H1 (cell line): ENCODE measurements at regions not wholly inside any gene's neighbourhood (a gene's known extent, or its start where the extent isn't known, plus 50 kb on each side); places are given as distances from the start of the nearest gene placed in this dataset.

Source experiments
- CTCF ChIA-PET: fragments of 300-600 bp; sonication (Branson Sonifier 250); formaldehyde crosslinking; loops from one replicate; lab custom pipeline; 2021; ENCODE audit not compliant: partially characterized antibody; lab: Charles Lee
- POLR2A ChIA-PET: fragments of 300-600 bp; sonication (Branson Sonifier 250); formaldehyde crosslinking; loops from one replicate; lab custom pipeline; 2021; ENCODE audit warnings: inconsistent platforms; ENCODE audit not compliant: partially characterized antibody; lab: Charles Lee
- DNase-seq, 2 experiments: peaks; one replicate each; pipeline versions ENCODE4 v3.0.0 to v3.0.0-alpha.2; 2010 to 2022; ENCODE audit warnings: low spot score in 2 of 2, low read depth in 1 of 2, mixed read lengths in 1 of 2
- FAIRE-seq: peaks from 2 replicates; lab custom pipeline; 2011; peaks lifted over from hg19 to GRCh38; lab: Jason Lieb, UNC
- H2AFZ ChIP-seq: 2 replicates; pipeline ENCODE4 v1.8.1; 2012; ENCODE audit warnings: low read length, inconsistent platforms
- H2AK5ac ChIP-seq: 2 replicates; pipeline ENCODE4 v1.6.1; 2013; ENCODE audit warnings: low read depth, low read length
- H2BK120ac ChIP-seq: replicated peaks from 2 replicates; pipeline ENCODE3; 2013; ENCODE audit warnings: low read depth, low read length, inconsistent platforms
- H2BK12ac ChIP-seq: 2 replicates; pipeline ENCODE4 v1.6.1; 2013; ENCODE audit warnings: low read depth, low read length
- H2BK15ac ChIP-seq: 2 replicates; pipeline ENCODE4 v1.6.1; 2013; ENCODE audit warnings: low read length
- H2BK20ac ChIP-seq: 2 replicates; pipeline ENCODE4 v1.6.1; 2013; ENCODE audit warnings: low read length
- H2BK5ac ChIP-seq: 2 replicates; pipeline ENCODE4 v1.6.1; 2013; ENCODE audit warnings: low read depth, low read length
- H3K14ac ChIP-seq: 2 replicates; pipeline ENCODE4 v1.6.1; 2013; ENCODE audit warnings: inconsistent platforms; ENCODE audit not compliant: insufficient read length
- H3K18ac ChIP-seq: 2 replicates; pipeline ENCODE4 v1.6.1; 2013; ENCODE audit warnings: low read length; ENCODE audit errors: extremely low read depth
- H3K23ac ChIP-seq: 2 replicates; pipeline ENCODE4 v1.6.1; 2013; ENCODE audit warnings: inconsistent platforms; ENCODE audit not compliant: insufficient read length
- H3K23me2 ChIP-seq: 2 replicates; pipeline ENCODE4 v1.6.1; 2013; ENCODE audit warnings: low read depth, low read length
- H3K27ac ChIP-seq: 2 replicates; pipeline ENCODE4 v1.6.1; 2011; ENCODE audit warnings: low read depth, low read length, inconsistent platforms
- H3K27me3 ChIP-seq, 4 experiments: replicated peaks in 1 of 4; 1 replicate in 1 of 4; 2 replicates in 3 of 4; pipeline versions ENCODE4 v1.6.1 to v1.8.1; 2011 to 2013; ENCODE audit warnings: low read length in 3 of 4, mild to moderate bottlenecking in 3 of 4, inconsistent platforms in 2 of 4, mixed read lengths in 2 of 4, moderate library complexity in 1 of 4; ENCODE audit not compliant: control insufficient read depth in 3 of 4, insufficient read depth in 3 of 4; ENCODE audit errors: extremely low read depth in 1 of 4
- H3K36me3 ChIP-seq, 4 experiments: 2 replicates each; pipeline versions ENCODE4 v1.6.1 to v1.8.1; 2011 to 2013; ENCODE audit warnings: mild to moderate bottlenecking in 4 of 4, low read length in 3 of 4, moderate library complexity in 2 of 4, control low read depth in 1 of 4, inconsistent platforms in 1 of 4; ENCODE audit not compliant: insufficient read depth in 4 of 4, control insufficient read depth in 2 of 4
- H3K4ac ChIP-seq: replicated peaks from 2 replicates; pipeline ENCODE3; 2013; ENCODE audit warnings: low read length, low read depth, mixed read lengths, inconsistent platforms; ENCODE audit not compliant: insufficient read length
- H3K4me1 ChIP-seq, 4 experiments: replicated peaks in 1 of 4; 1 replicate in 1 of 4; 2 replicates in 3 of 4; pipeline versions ENCODE4 v1.6.1 to v1.8.1; 2011 to 2013; ENCODE audit warnings: low read length in 3 of 4, inconsistent platforms in 2 of 4, mixed read lengths in 1 of 4; ENCODE audit not compliant: insufficient read depth in 4 of 4, control insufficient read depth in 3 of 4
- H3K4me2 ChIP-seq, 2 experiments: 2 replicates each; pipeline versions ENCODE4 v1.6.1 to v1.8.1; 2011 to 2013; ENCODE audit warnings: low read depth in 2 of 2, low read length in 2 of 2, control low read depth in 1 of 2, inconsistent platforms in 1 of 2, mild to moderate bottlenecking in 1 of 2; ENCODE audit not compliant: insufficient read depth in 1 of 2
- H3K4me3 ChIP-seq, 4 experiments: fragments of 200-600, 300-600 bp in 1 of 4; sonication (generic), shearing (Covaris generic), sonication (Bioruptor Twin) in 1 of 4; 2 replicates each; pipeline versions ENCODE4 v1.5.1 to v1.8.1; 2011 to 2016; ENCODE audit warnings: low read length in 4 of 4, low read depth in 3 of 4, control low read depth in 2 of 4, inconsistent platforms in 2 of 4, mild to moderate bottlenecking in 2 of 4, mixed read lengths in 1 of 4, moderate library complexity in 1 of 4; ENCODE audit not compliant: insufficient read depth in 2 of 4; ENCODE audit errors: extremely low read depth in 1 of 4
- H3K56ac ChIP-seq: replicated peaks from 2 replicates; pipeline ENCODE3; 2013; ENCODE audit warnings: low read depth, mild to moderate bottlenecking, mixed read lengths, low read length, inconsistent platforms; ENCODE audit not compliant: insufficient read length
- H3K79me1 ChIP-seq: 2 replicates; pipeline ENCODE4 v1.6.1; 2013; ENCODE audit warnings: low read depth, low read length, control low read depth
- H3K79me2 ChIP-seq, 2 experiments: 2 replicates each; pipeline versions ENCODE4 v1.6.1 to v1.8.1; 2012 to 2013; ENCODE audit warnings: low read length in 2 of 2, mild to moderate bottlenecking in 2 of 2, inconsistent platforms in 1 of 2; ENCODE audit not compliant: insufficient read depth in 2 of 2, control insufficient read depth in 1 of 2
- H3K9ac ChIP-seq, 4 experiments: replicated peaks in 1 of 4; 1 replicate in 1 of 4; 2 replicates in 3 of 4; pipeline versions ENCODE4 v1.6.1 to v1.8.1; 2011 to 2013; ENCODE audit warnings: low read depth in 3 of 4, low read length in 3 of 4, control low read depth in 2 of 4, mild to moderate bottlenecking in 2 of 4, moderate library complexity in 2 of 4, inconsistent platforms in 1 of 4; ENCODE audit errors: extremely low read depth in 1 of 4
- H3K9me3 ChIP-seq, 2 experiments: 2 replicates each; pipeline versions ENCODE4 v1.6.1 to v1.8.1; 2012 to 2013; ENCODE audit warnings: mild to moderate bottlenecking in 2 of 2, moderate library complexity in 2 of 2, control low read depth in 1 of 2, inconsistent platforms in 1 of 2, low read depth in 1 of 2, low read length in 1 of 2, mixed read lengths in 1 of 2; ENCODE audit not compliant: insufficient read depth in 2 of 2
- H4K20me1 ChIP-seq, 2 experiments: replicated peaks in 1 of 2; 2 replicates each; pipeline versions ENCODE3 to v1.8.1; 2011 to 2013; ENCODE audit warnings: inconsistent platforms in 2 of 2, low read length in 2 of 2, mild to moderate bottlenecking in 1 of 2; ENCODE audit not compliant: insufficient read depth in 2 of 2, control insufficient read depth in 1 of 2
- H4K5ac ChIP-seq: 2 replicates; pipeline ENCODE4 v1.6.1; 2013; ENCODE audit warnings: low read length, low read depth, mixed read lengths, inconsistent platforms; ENCODE audit not compliant: insufficient read length
- H4K8ac ChIP-seq: 2 replicates; pipeline ENCODE4 v1.8.0; 2013; ENCODE audit warnings: mild to moderate bottlenecking, moderate library complexity, low read length, inconsistent platforms; ENCODE audit not compliant: insufficient read depth; ENCODE audit errors: extremely low read depth
- H4K91ac ChIP-seq: replicated peaks from 2 replicates; pipeline ENCODE3; 2013; ENCODE audit warnings: low read length, mixed read lengths, inconsistent platforms; ENCODE audit not compliant: insufficient read length
- ATF2 ChIP-seq: IDR thresholded peaks from 2 replicates; pipeline ENCODE4 v1.6.1; 2012; ENCODE audit warnings: low read length, inconsistent platforms
- CREB1 ChIP-seq: IDR thresholded peaks from 2 replicates; pipeline ENCODE4 v1.6.1; 2012; ENCODE audit warnings: inconsistent platforms
- GABPA ChIP-seq: IDR thresholded peaks from 2 replicates; pipeline ENCODE4 v1.6.1; 2011; ENCODE audit warnings: mild to moderate bottlenecking, low read length, moderate library complexity, borderline replicate concordance; ENCODE audit not compliant: insufficient read depth
- HDAC6 ChIP-seq: IDR thresholded peaks from one replicate; pipeline ENCODE4 v1.7.1; 2012; ENCODE audit warnings: low read depth, mild to moderate bottlenecking, inconsistent platforms, low read length, moderate library complexity
- NANOG ChIP-seq: IDR thresholded peaks from 2 replicates; pipeline ENCODE4 v1.6.1; 2011; ENCODE audit warnings: low read length, low read depth, mild to moderate bottlenecking, inconsistent platforms; ENCODE audit not compliant: insufficient read depth, poor library complexity, severe bottlenecking
- RBBP5 ChIP-seq: IDR thresholded peaks from 2 replicates; pipeline ENCODE4 v1.7.1; 2012; ENCODE audit warnings: low read depth, mild to moderate bottlenecking, inconsistent platforms, low read length, moderate library complexity, borderline replicate concordance
- SIN3A ChIP-seq, 2 experiments: IDR thresholded peaks in 1 of 2; conservative IDR thresholded peaks in 1 of 2; 2 replicates each; pipeline ENCODE4 v1.6.1; 2011 to 2012; ENCODE audit warnings: low read length in 2 of 2, improper control_type of control experiment in 1 of 2, low read depth in 1 of 2, mild to moderate bottlenecking in 1 of 2
- SIX5 ChIP-seq: IDR thresholded peaks from 2 replicates; pipeline ENCODE4 v1.6.1; 2011; ENCODE audit warnings: mild to moderate bottlenecking, low read depth, low read length
- TBP ChIP-seq: IDR thresholded peaks from 2 replicates; pipeline ENCODE4 v1.6.1; 2011; ENCODE audit warnings: low read depth, low read length, improper control_type of control experiment
- USF2 ChIP-seq: IDR thresholded peaks from 2 replicates; pipeline ENCODE4 v1.6.1; 2011; ENCODE audit warnings: low read length, improper control_type of control experiment
- WGBS, 2 experiments: shearing (Covaris generic) in 1 of 2; methylation state at CpG; one replicate each; pipeline versions ENCODE4 v1.1.6 to v1.1.7; 2013 to 2015; ENCODE audit warnings: low lambda C conversion rate in 2 of 2, mixed read lengths in 2 of 2, inconsistent platforms in 1 of 2, low coverage in 1 of 2, missing lambda C conversion rate in 1 of 2; ENCODE audit not compliant: insufficient replicate concordance in 2 of 2, insufficient coverage in 1 of 2, insufficient read length in 1 of 2; ENCODE audit errors: extremely low coverage in 1 of 2, missing lambda C conversion rate in 1 of 2; 5-methylcytosine and 5-hydroxymethylcytosine counted together

- Histone ChIP-seq H3K27ac (no peak overlapping the region), H2BK12ac (no peak overlapping the region), H3K18ac (no peak overlapping the region), H3K4me3 (no peak overlapping the region), H3K27me3 (no peaks in the 10 kb centered on the region), H3K36me3 (no peaks in the 10 kb centered on the region), H3K4ac (no peak overlapping the region), H4K91ac (no peak overlapping the region), H2BK120ac (no peak overlapping the region), H2BK5ac (no peak overlapping the region), H2AK5ac (no peak overlapping the region), H3K79me2 (no peaks in the 10 kb centered on the region), H3K79me1 (no peaks in the 10 kb centered on the region), H2AFZ (no peak overlapping the region), H3K56ac (no peak overlapping the region), H4K20me1 (no peaks in the 10 kb centered on the region), H3K23ac (no peak overlapping the region), H4K8ac (no peak overlapping the region), H3K4me1 (peaks cover 0 to 10% (median 5%) of the 10 kb centered on the region in 4 experiments; a peak in 5 of 7 replicates), H3K4me2 (no peak overlapping the region), H3K9me3 (no peaks in the 10 kb centered on the region), H2BK15ac (no peak overlapping the region), H4K5ac (no peak overlapping the region), H2BK20ac (no peak overlapping the region), H3K14ac (no peak overlapping the region), H3K9ac (no peak overlapping the region), H3K23me2 (no peaks in the 10 kb centered on the region)
- ChIA-PET POLR2A (no interaction called here), CTCF (interaction anchor here (1.3 kb wide), 1 partner anchor 79 kb away, joined by 3 read pairs; no protein-coding TSS in a partner anchor)
- no peak for FAIRE-seq
- DNase-seq, result no peak
- 87% methylated on average over 5 of the region's 5 CpGs; no CpG with 5 or more reads in 1 of the 2 experiments for WGBS, 2 experiments
- TF ChIP-seq RBBP5 (no peak), CREB1 (no peak), SIN3A (conservative IDR thresholded peaks at IDR 0.05 in 1 of 2, IDR thresholded peaks at IDR 0.05 in 1 of 2; ENCODE audit: low read depth in 1 of 2, low read length in 2 of 2) (no peak), TBP (no peak), USF2 (no peak), HDAC6 (no peak), GABPA (no peak), ATF2 (no peak), SIX5 (no peak), NANOG (no peak)
Observed at GRCh38 chr6:44734886-44735629, 347.6 kb downstream of the CDC5L start.
